GM12891 (cell line): ENCODE measurements at regions not wholly inside any gene's neighbourhood (a gene's known extent, or its start where the extent isn't known, plus 50 kb on each side); places are given as distances from the start of the nearest gene placed in this dataset.

Experiments used
- DNase-seq: peaks from one replicate; pipeline ENCODE4 v3.0.0; 2011; ENCODE audit warnings: low spot score; ENCODE audit not compliant: insufficient read length
- FAIRE-seq: peaks from 2 replicates; lab custom pipeline; 2011; peaks lifted over from hg19 to GRCh38; lab: Jason Lieb, UNC
- PAX5 ChIP-seq: IDR thresholded peaks from 2 replicates; pipeline ENCODE4 v1.6.1; 2011; ENCODE audit warnings: low read length, moderate library complexity, mild to moderate bottlenecking; ENCODE audit not compliant: insufficient read depth, severe bottlenecking
- POLR2A ChIP-seq: IDR thresholded peaks from 2 replicates; pipeline ENCODE4 v1.6.1; 2011; ENCODE audit warnings: low read depth, low read length, control low read depth
- POLR2AphosphoS5 ChIP-seq: IDR thresholded peaks from 2 replicates; pipeline ENCODE4 v1.6.1; 2011; ENCODE audit warnings: low read depth, low read length, control low read depth
- POU2F2 ChIP-seq: IDR thresholded peaks from 2 replicates; pipeline ENCODE4 v1.6.1; 2011; ENCODE audit warnings: low read depth, mild to moderate bottlenecking, control low read depth, low read length, moderate library complexity
- SPI1 ChIP-seq: IDR thresholded peaks from 2 replicates; pipeline ENCODE4 v1.6.1; 2011; ENCODE audit warnings: low read depth, low read length, control low read depth
- TAF1 ChIP-seq: IDR thresholded peaks from 2 replicates; pipeline ENCODE4 v1.6.1; 2011; ENCODE audit warnings: low read depth, low read length, control low read depth

DNA sequence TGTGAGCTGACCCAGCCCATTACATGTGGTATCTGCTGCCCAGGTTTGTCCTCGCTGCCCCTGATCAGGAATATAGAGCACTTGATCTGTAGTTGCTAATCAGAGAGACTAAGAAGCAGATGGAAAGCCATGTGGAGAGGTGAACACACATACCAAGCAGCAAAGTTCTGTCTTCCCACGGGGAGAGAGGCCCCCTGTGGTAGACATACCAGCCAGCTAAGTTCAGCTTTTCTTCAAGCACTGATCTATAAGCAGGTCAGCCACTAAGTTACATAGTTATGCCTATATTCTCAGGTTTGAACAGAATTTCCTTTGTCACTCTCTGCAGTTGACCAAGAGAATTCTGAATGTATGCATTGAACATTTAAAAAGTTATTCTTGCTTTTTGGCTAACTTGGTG is 76.4 kb downstream of the DDX3Y start:
- FAIRE-seq (no peak), DNase-seq (no peak)
- TF ChIP-seq POLR2AphosphoS5, result no peak
- no peak for TF ChIP-seq POU2F2
- TF ChIP-seq POLR2A, result no peak
- TF ChIP-seq PAX5, result no peak
- TF ChIP-seq TAF1, result no peak

DNA sequence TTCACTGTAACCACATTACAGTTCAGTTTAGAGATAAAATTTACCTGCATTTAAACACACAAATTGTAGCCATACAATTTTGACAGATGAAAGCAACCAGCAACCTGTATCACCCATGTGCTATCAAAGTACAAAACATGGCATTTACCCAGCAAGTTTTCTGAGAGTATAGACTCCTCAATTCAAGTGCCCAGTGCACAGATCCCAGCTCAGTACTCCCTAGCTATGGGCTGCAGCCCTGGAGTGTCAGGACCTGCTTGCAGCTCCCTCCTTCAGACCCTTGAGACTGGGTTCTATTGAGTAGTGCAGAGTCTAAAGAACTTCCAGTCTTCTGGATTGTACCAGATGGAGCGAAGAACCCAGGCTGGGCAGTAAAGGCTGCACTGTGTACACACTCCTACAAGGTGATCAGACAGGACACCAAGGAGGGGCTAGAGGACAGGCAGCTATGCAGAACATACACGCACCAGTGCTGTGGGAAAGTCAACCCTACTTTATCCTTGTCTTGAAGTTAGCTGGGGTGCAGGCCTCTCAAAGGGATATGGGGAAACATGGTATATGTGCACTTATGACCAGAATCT is 77.7 kb downstream of the DDX3Y start:
- FAIRE-seq, result no peak
- DNase-seq, result no peak
- TF ChIP-seq TAF1 (no peak), PAX5 (no peak), POU2F2 (no peak), POLR2A (no peak), POLR2AphosphoS5 (no peak), SPI1 (no peak)

DNA sequence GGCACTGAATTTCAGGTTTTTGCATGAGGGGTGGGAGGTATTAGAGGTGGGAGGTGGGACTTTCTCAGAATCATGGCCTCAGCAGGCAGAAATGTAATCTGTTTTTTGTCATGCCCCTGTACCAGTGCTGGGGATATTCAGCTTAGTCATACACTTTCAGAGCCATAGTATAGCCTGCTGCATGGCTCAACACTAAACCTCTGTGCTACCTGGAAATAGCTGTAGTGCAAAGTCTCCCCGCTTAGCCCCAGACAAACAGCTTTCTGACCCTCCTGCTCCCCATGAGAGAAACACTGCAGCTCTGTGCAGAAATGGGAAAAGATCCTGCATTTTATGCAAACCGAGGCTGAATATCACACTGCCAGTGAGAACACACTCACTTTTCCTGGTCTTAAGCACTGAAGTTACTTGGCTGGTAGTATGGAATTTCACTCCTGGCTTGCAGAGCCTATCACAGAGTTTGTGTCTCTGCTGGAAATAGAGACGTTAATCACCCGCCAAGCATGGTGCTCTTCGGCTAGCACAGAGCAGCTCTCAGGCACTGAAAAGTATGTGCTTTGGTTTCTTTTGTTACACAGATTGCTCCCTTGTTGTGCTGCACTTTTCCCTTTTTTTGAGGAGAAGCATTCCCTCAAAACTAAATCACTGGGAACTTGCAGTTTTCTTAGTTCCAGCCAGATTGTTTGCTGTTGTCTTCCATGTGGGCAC is 80.1 kb downstream of the DDX3Y start:
- TF ChIP-seq POLR2A, result no peak
- DNase-seq, result no peak
- no peak for FAIRE-seq

DNA sequence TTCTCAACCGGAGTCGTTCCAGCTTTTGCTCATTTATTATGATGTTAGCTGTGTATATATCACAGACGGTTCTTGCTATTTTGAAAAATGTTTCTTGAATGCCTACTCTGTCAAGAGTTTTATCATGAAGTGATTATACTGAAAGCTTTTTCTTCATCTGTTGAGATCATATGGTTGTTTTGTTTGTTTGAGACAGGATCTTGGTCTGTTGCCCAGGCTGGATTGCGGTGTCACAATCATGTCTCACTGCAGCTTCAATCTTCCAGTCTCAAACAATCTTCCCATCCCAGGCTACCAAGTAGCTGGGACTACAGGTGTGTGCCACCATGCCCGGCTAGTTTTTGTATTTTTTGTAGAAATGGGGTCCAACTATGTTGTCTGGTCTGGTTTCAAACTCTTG is 112.8 kb downstream of the DDX3Y start:
- DNase-seq (no peak), FAIRE-seq (no peak)
- TF ChIP-seq PAX5, result no peak
- TF ChIP-seq POU2F2, result no peak
- TF ChIP-seq POLR2A, result no peak
- TF ChIP-seq POLR2AphosphoS5, result no peak
- no peak for TF ChIP-seq SPI1
- TF ChIP-seq TAF1, result no peak

DNA sequence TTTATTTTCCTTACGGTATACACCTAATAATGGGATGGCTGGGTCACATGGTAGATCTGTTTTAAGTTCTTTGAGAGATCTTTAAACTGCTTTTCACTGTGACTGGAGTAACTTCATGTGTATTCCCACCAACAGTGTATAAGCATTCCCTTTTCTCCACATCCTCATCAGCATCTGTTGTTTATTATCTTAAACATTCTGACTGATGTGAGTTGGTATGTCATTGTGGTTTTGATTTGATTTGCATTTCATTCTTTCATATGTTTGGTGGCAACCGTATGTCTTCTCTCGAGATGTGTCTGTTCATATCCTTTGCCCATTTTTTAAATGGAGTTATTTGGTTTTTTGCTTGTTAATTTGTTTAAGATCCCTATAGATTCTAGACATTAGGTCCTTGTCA is 114.8 kb downstream of the DDX3Y start:
- DNase-seq, result no peak
- TF ChIP-seq TAF1 (no peak), POU2F2 (no peak), PAX5 (no peak), SPI1 (no peak), POLR2AphosphoS5 (no peak)
- peak; percentile 88 for FAIRE-seq

DNA sequence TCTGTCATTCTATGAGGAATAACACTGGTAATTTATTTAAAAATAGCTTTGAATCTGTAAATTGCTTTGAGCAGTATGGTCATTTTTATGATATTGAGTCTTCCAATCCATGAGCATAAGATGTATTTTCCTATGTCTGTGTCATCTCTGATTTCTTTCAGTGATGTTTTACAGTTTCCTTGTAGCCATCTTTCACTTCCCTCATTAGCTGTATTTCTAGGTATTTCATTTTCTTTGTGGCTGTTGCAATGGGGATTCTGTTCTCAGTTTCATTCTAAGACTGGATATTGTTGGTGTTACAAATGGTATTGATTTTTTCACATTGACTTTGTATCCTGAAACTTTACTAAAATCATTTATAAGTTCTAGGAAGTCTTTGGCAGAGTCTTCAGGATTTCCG is 116.2 kb downstream of the DDX3Y start:
- no peak for DNase-seq
- FAIRE-seq, result no peak
- peak; percentile 59 for TF ChIP-seq SPI1
- TF ChIP-seq POLR2A, result no peak

DNA sequence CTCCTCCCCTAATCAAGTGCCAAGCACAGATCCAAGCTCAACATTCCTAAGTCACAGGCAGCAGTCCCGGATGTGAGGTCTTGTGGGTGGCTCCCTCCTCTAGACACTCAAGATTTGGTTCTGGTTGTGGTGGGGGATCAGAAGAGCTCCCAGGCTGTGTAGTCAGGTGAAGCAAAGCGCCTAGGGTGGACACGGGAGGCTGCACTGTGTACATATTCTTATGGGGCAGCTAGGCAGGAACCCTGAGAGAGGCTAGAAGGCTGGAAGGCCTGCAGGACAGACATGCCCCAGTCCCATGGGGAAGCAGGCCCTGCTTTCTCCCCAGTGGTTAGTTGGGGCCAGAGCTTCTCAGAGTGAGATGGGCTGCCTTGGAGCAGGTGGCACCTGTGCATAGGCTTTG is 118.9 kb downstream of the DDX3Y start:
- DNase-seq (no peak), FAIRE-seq (peak; percentile 82)
- no peak for TF ChIP-seq SPI1
- TF ChIP-seq POU2F2, result no peak
- TF ChIP-seq PAX5, result no peak
- no peak for TF ChIP-seq POLR2A
- TF ChIP-seq TAF1, result no peak
- no peak for TF ChIP-seq POLR2AphosphoS5

DNA sequence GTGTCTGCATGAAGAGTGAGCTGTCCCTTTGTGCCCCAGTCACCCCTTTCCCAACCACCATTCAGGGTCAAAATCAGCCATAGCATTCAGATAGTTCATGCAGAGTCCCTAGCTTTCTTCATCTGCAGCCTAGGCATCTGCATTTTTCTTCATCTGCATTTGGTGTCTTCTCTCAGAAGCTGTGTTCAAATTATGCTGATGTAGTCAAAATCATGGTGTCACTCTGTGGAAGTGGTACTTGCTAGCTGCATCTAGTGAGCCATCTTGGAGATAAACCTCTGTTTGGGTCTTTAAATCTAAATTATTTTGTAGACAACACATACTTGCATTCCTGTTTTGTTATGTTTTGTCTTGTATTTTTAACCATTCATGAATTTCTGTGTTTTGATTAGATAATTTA is 119.8 kb downstream of the DDX3Y start:
- peak; percentile 71 for FAIRE-seq
- no peak for DNase-seq
- no peak for TF ChIP-seq POLR2AphosphoS5
- TF ChIP-seq POU2F2, result no peak
- TF ChIP-seq TAF1, result no peak
- TF ChIP-seq SPI1, result no peak
- no peak for TF ChIP-seq POLR2A
- TF ChIP-seq PAX5, result no peak

DNA sequence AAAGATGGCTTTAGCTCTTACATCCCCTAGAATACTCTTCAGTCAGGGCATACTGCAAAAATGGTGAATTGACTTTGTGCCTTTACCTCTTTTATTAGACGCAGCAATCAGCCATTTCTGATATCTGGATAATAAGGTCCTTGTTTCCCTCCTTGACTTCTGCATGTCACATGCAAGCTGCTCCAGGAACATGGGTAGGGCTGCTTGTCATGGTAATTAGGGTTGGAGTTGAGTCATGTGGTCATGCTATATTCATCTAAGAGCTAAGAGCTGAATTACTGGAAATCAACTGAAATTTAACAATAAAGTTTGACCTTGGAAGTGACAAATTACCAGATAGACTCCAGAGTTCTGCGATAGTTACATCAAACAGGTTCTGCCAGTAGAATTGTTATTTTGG is 122.2 kb downstream of the DDX3Y start:
- FAIRE-seq, result no peak
- TF ChIP-seq PAX5 (no peak), POLR2AphosphoS5 (no peak), TAF1 (no peak), POU2F2 (no peak), POLR2A (no peak), SPI1 (no peak)
- DNase-seq, result no peak

DNA sequence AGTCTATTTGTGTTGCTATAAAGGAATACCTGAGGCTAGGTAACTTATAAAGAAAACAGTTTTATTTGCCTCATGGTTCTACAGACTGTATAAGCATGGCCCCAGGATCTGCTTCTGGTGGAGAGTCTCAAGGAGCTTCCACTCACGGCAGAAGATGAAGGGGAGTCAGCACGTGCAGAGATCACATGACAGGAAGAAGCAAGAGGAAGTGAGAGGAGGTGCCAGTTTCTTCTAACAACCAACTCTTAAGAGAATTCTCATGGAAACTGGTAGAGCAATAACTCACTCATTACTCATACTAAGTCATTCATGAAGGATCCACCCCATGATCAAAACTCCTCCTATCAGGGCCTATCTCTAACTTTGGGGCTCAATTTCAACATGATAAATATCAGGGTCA is 135.6 kb downstream of the DDX3Y start:
- FAIRE-seq (peak; percentile 20), DNase-seq (no peak)
- TF ChIP-seq SPI1 (peak; percentile 61), POLR2A (no peak)

DNA sequence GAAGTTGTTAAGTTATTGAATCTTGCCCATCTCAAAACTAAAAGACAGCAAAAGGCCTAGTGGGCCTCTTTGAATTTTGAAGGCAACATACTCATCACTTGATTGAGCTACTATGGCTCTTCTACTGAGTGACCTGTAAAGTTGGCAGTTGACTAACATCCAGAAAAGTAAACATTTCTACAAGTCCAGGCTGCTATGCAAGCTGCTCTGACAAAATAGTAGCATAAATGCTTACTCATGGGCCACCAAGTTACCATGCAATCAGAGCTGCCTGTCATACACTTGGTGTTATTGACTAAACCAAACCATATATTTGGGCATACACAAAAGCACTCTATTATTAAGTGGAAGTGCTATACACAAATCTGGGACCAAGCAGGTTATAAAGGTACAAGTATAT is 148.8 kb downstream of the DDX3Y start:
- TF ChIP-seq TAF1, result no peak
- TF ChIP-seq POLR2AphosphoS5, result no peak
- no peak for TF ChIP-seq POLR2A
- no peak for TF ChIP-seq PAX5
- TF ChIP-seq SPI1, result no peak
- TF ChIP-seq POU2F2, result no peak
- FAIRE-seq, result no peak
- DNase-seq, result no peak
